K562 (cell line): ENCODE measurements at regions not wholly inside any gene's neighbourhood (a gene's known extent, or its start where the extent isn't known, plus 50 kb on each side); places are given as distances from the start of the nearest gene placed in this dataset.

ENCODE experiments used
- ATAC-seq: fragments of 200-7000 bp; cut with Tn5 transposase; 3 replicates; pipeline ENCODE4 v1.9.1; 2020; ENCODE audit warnings: moderate library complexity
- BruUV-seq: library from RNA; stranded (reverse); fragments of 400-500 nt; replicated peaks from 2 replicates; lab custom pipeline; 2021; lab: Mats Ljungman, UMichigan
- CTCF ChIA-PET: fragments of 300-600 bp; formaldehyde crosslinking; extraction: SDS; loops from one replicate; lab custom pipeline; 2021; ENCODE audit warnings: low intra/inter-chr PET ratio; lab: Yijun Ruan, JAX
- POLR2A ChIA-PET: fragments of 300-600, 350-650 bp; sonication (Branson Sonifier 250); formaldehyde crosslinking; extraction: SDS; loops from one replicate; lab custom pipeline; 2021; ENCODE audit warnings: antibody characterized with exemption, inconsistent platforms; lab: Yijun Ruan, JAX
- DNase-seq, 4 experiments: peaks; one replicate each; pipeline versions ENCODE4 v3.0.0 to v3.0.0-alpha.2; 2011 to 2018; ENCODE audit warnings: low spot score in 3 of 4, mixed read lengths in 3 of 4; ENCODE audit errors: extremely low read depth in 1 of 4
- FAIRE-seq: peaks from 2 replicates; lab custom pipeline; 2011; peaks lifted over from hg19 to GRCh38; lab: Jason Lieb, UNC
- H2AFZ ChIP-seq: 2 replicates; pipeline ENCODE4 v1.6.0; 2011; ENCODE audit warnings: low read depth, low read length, control low read depth, inconsistent platforms
- H3K27ac ChIP-seq: fragments of 200-600 bp; 3 replicates; pipeline ENCODE4 v1.8.0; 2011; ENCODE audit warnings: low read depth, mild to moderate bottlenecking, control low read depth, inconsistent platforms, low read length, moderate library complexity, mixed read lengths; ENCODE audit errors: extremely low read depth
- H3K27me3 ChIP-seq, 2 experiments: fragments of 300-600 bp in 1 of 2; 2 replicates in 1 of 2; 3 replicates in 1 of 2; pipeline versions ENCODE4 v1.6.0 to v1.8.0; 2011; ENCODE audit warnings: inconsistent platforms in 2 of 2, low read length in 2 of 2, mild to moderate bottlenecking in 1 of 2, mixed read lengths in 1 of 2, moderate library complexity in 1 of 2; ENCODE audit not compliant: control insufficient read depth in 2 of 2, insufficient read depth in 2 of 2
- H3K36me3 ChIP-seq: fragments of 300-600 bp; 3 replicates; pipeline ENCODE4 v1.8.0; 2011; ENCODE audit warnings: mild to moderate bottlenecking, low read length, inconsistent platforms; ENCODE audit not compliant: control insufficient read depth, insufficient read depth
- H3K4me1 ChIP-seq, 2 experiments: fragments of 200-600 bp in 1 of 2; replicated peaks in 1 of 2; 2 replicates in 1 of 2; 3 replicates in 1 of 2; pipeline versions ENCODE4 v1.5.1 to v1.8.0; 2011; ENCODE audit warnings: inconsistent platforms in 2 of 2, low read length in 2 of 2, mild to moderate bottlenecking in 1 of 2, mixed read lengths in 1 of 2, moderate library complexity in 1 of 2; ENCODE audit not compliant: control insufficient read depth in 2 of 2, insufficient read depth in 2 of 2
- H3K4me2 ChIP-seq: 2 replicates; pipeline ENCODE4 v1.6.1; 2011; ENCODE audit warnings: low read length, control low read depth, inconsistent platforms, mixed read lengths; ENCODE audit not compliant: insufficient read depth
- H3K4me3 ChIP-seq: fragments of 200-600 bp; sonication (generic), shearing (Covaris generic); 2 replicates; pipeline ENCODE4 v1.5.1; 2016; ENCODE audit warnings: control low read depth, inconsistent platforms
- H3K79me2 ChIP-seq: fragments of 200-600 bp; 3 replicates; pipeline ENCODE4 v1.8.0; 2011; ENCODE audit warnings: low read length, inconsistent platforms; ENCODE audit not compliant: control insufficient read depth, insufficient read depth
- H3K9ac ChIP-seq, 2 experiments: 2 replicates each; pipeline versions ENCODE4 v1.6.0 to v1.6.1; 2011; ENCODE audit warnings: low read depth in 2 of 2, low read length in 2 of 2, control low read depth in 1 of 2, inconsistent platforms in 1 of 2, mild to moderate bottlenecking in 1 of 2, mixed read lengths in 1 of 2; ENCODE audit not compliant: insufficient read depth in 1 of 2
- H3K9me1 ChIP-seq: one replicate; pipeline ENCODE4 v1.6.0; 2011; ENCODE audit warnings: inconsistent platforms, mild to moderate bottlenecking, low read length, moderate library complexity; ENCODE audit not compliant: control insufficient read depth, insufficient read depth
- H3K9me3 ChIP-seq: replicated peaks from 2 replicates; pipeline ENCODE4 v1.5.1; 2011; ENCODE audit warnings: low read depth, low read length, inconsistent platforms; ENCODE audit not compliant: control insufficient read depth, insufficient read depth
- H4K20me1 ChIP-seq: replicated peaks from 2 replicates; pipeline ENCODE4 v1.6.1; 2011; ENCODE audit warnings: low read length, inconsistent platforms, mixed read lengths; ENCODE audit not compliant: control insufficient read depth, insufficient read depth
- FOXJ2 ChIP-seq: fragments of 200-800 bp; sonication (Bioruptor generic); IDR thresholded peaks from 2 replicates; pipeline ENCODE4 v1.6.1; 2016; ENCODE audit warnings: missing genetic modification characterization, missing compliant biosample characterization
- HNRNPH1 ChIP-seq: fragments of 200-400 bp; formaldehyde crosslinking; optimal IDR thresholded peaks from 2 replicates; pipeline ENCODE3; 2017; ENCODE audit warnings: low read depth, mild to moderate bottlenecking, low read length, moderate library complexity
- IFI16 ChIP-seq: fragments of 250-450 bp; sonication (Bioruptor Pico); IDR thresholded peaks from 2 replicates; pipeline ENCODE4 v2.1.2; 2022; ENCODE audit warnings: mild to moderate bottlenecking, inconsistent platforms
- KDM4B ChIP-seq, 2 experiments: fragments of 450-650 bp in 1 of 2; sonication (generic) in 1 of 2; IDR thresholded peaks; 2 replicates each; pipeline ENCODE4 v1.6.1; 2016 to 2017; ENCODE audit warnings: borderline replicate concordance in 2 of 2, antibody characterized with exemption in 1 of 2, low read depth in 1 of 2, mild to moderate bottlenecking in 1 of 2
- PCBP2 ChIP-seq: fragments of 200-400 bp; formaldehyde crosslinking; IDR thresholded peaks from 2 replicates; pipeline ENCODE4 v1.6.1; 2018; ENCODE audit warnings: low read length, low read depth, mild to moderate bottlenecking, moderate library complexity; ENCODE audit not compliant: poor library complexity, severe bottlenecking
- PHB2 ChIP-seq: fragments of 450-650 bp; IDR thresholded peaks from 2 replicates; pipeline ENCODE4 v1.6.1; 2017; ENCODE audit warnings: low read depth
- PRPF4 ChIP-seq: fragments of 200-400 bp; formaldehyde crosslinking; IDR thresholded peaks from one replicate; pipeline ENCODE4 v1.6.1; 2017; ENCODE audit warnings: low read length, low read depth, mild to moderate bottlenecking; ENCODE audit not compliant: insufficient read depth, poor library complexity, severe bottlenecking
- RBM34 ChIP-seq: fragments of 200-400 bp; formaldehyde crosslinking; IDR thresholded peaks from 2 replicates; pipeline ENCODE4 v1.6.1; 2018; ENCODE audit warnings: low read length, borderline replicate concordance; ENCODE audit not compliant: insufficient read depth
- RFX5 ChIP-seq: IDR thresholded peaks from 2 replicates; pipeline ENCODE4 v1.6.1; 2011; ENCODE audit warnings: low read depth, mild to moderate bottlenecking, improper control_type of control experiment, low read length
- SMARCC2 ChIP-seq: fragments of 450-650 bp; IDR thresholded peaks from 2 replicates; pipeline ENCODE4 v1.6.1; 2017; ENCODE audit warnings: antibody characterized with exemption, moderate library complexity, mild to moderate bottlenecking, low read depth
- ZBTB8A ChIP-seq: fragments of 450-650 bp; IDR thresholded peaks from 2 replicates; pipeline ENCODE4 v1.6.1; 2018; ENCODE audit warnings: mild to moderate bottlenecking, moderate library complexity; ENCODE audit not compliant: partially characterized antibody
- ZC3H4 ChIP-seq: sonication (generic); formaldehyde crosslinking; IDR thresholded peaks from 2 replicates; pipeline ENCODE4 v1.9.0; 2021; ENCODE audit warnings: missing genetic modification reagents, borderline replicate concordance
- ZNF347 ChIP-seq: fragments of 450-650 bp; formaldehyde crosslinking; IDR thresholded peaks from 2 replicates; pipeline ENCODE4 v1.4.0; 2020; ENCODE audit warnings: low read depth, mild to moderate bottlenecking, moderate library complexity
- ZNF586 ChIP-seq: fragments of 450-650 bp; formaldehyde crosslinking; conservative IDR thresholded peaks from 2 replicates; pipeline ENCODE4 v1.4.0; 2020; ENCODE audit warnings: mild to moderate bottlenecking, moderate library complexity
- ZNF780A ChIP-seq: fragments of 250-450 bp; sonication (Bioruptor Pico); IDR thresholded peaks from 2 replicates; pipeline ENCODE4 v1.5.0; 2021; ENCODE audit warnings: mild to moderate bottlenecking
- WGBS: fragments of 100-300 bp; shearing (Covaris generic); methylation state at CpG from one replicate; pipeline ENCODE4 v1.1.6; 2016; ENCODE audit warnings: low coverage, mixed read lengths; ENCODE audit not compliant: insufficient coverage; ENCODE audit errors: missing lambda C conversion rate; 5-methylcytosine and 5-hydroxymethylcytosine counted together
- in situ Hi-C: fragments of 300-500 bp; cut with MboI; formaldehyde crosslinking; loops from 4 replicates; pipeline ENCODE4 v1.15.0; 2018; ENCODE audit warnings: inconsistent platforms, mixed read lengths
- intact Hi-C: fragments of 100-400 bp; cut with micrococcal nuclease; formaldehyde crosslinking; loops from 2 replicates; pipeline ENCODE4 v1.14.2; 2022
- TF ChIP-seq, protein P1 (sequence below): fragments of 250-450 bp; sonication (Bioruptor Pico); IDR thresholded peaks from 2 replicates; pipeline ENCODE4 v1.8.0; 2022; ENCODE audit warnings: moderate library complexity, mild to moderate bottlenecking, inconsistent platforms
- TF ChIP-seq, protein P2 (sequence below): sonication (generic); formaldehyde crosslinking; IDR thresholded peaks from 2 replicates; pipeline ENCODE4 v1.4.0; 2020; ENCODE audit warnings: mild to moderate bottlenecking, missing genetic modification reagents
- TF ChIP-seq, protein P3 (sequence below): IDR thresholded peaks from 3 replicates; pipeline ENCODE4 v1.6.1; 2011; ENCODE audit warnings: borderline replicate concordance, mild to moderate bottlenecking; ENCODE audit not compliant: insufficient read length, insufficient read depth

DNA sequence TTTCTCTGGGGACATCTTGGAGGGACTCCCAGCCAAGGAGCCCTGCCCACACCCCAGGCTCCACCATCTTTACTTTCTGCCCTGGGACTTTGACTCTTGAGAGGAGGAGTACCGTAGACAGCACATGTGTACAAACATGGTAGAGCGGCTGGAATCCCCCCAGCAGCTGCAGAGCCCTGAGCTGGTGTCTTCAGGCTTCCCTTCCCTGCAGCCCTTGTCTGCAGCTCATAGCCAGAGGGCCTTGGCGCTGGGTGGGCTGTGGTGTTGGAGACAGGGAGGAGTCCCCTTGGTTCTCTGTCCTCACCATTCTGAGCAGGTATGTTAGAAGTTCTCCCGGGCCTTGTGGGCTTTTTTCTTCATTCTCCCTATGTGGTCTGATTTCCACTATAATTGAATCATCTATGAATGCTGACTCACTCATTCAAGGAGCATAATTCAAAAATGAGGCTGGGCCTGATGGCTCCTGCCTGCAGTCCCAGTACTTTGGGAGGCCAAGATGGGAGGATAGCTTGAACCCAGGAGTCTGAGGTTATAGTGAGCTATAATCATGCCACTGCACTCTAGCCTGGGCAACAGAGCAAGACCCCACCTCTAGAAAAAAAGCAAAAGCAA is 97.8 kb upstream of the MEF2A start:
- ChIA-PET POLR2A (interaction anchor here (1.4 kb wide), 1 partner anchor 12 kb away, joined by 4 read pairs; no protein-coding TSS in a partner anchor), CTCF (no interaction called here)
- H3K4me2 ChIP-seq: no peak overlapping the region
- no peaks in the 10 kb centered on the region for H3K9me3 ChIP-seq
- H2AFZ ChIP-seq: no peak overlapping the region
- H3K9ac ChIP-seq: no peak overlapping the region
- peaks cover 0 to 4% of the 10 kb centered on the region in 2 experiments; a peak in 1 of 5 replicates for H3K27me3 ChIP-seq
- H3K79me2 ChIP-seq: no peaks in the 10 kb centered on the region
- TF ChIP-seq RFX5 (no peak), FOXJ2 (tag) (no peak), SMARCC2 (no peak), RBM34 (no peak), HNRNPH1 (no peak), PHB2 (no peak), KDM4B (IDR thresholded peaks at IDR 0.05; ENCODE audit: borderline replicate concordance in 2 of 2, low read depth in 1 of 2) (no peak), ZNF347 (CRISPR knock-in tag) (no peak), ZBTB8A (no peak), ZNF780A (CRISPR knock-in tag) (no peak), ZC3H4 (CRISPR knock-in tag) (no peak), PRPF4 (no peak), ZNF586 (no peak), PCBP2 (no peak), IFI16 (CRISPR knock-in tag) (no peak)
- TF ChIP-seq, protein P1, sequence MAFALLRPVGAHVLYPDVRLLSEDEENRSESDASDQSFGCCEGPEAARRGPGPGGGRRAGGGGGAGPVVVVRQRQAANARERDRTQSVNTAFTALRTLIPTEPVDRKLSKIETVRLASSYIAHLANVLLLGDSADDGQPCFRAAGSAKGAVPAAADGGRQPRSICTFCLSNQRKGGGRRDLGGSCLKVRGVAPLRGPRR (CRISPR knock-in tag): no peak
- TF ChIP-seq, protein P2, sequence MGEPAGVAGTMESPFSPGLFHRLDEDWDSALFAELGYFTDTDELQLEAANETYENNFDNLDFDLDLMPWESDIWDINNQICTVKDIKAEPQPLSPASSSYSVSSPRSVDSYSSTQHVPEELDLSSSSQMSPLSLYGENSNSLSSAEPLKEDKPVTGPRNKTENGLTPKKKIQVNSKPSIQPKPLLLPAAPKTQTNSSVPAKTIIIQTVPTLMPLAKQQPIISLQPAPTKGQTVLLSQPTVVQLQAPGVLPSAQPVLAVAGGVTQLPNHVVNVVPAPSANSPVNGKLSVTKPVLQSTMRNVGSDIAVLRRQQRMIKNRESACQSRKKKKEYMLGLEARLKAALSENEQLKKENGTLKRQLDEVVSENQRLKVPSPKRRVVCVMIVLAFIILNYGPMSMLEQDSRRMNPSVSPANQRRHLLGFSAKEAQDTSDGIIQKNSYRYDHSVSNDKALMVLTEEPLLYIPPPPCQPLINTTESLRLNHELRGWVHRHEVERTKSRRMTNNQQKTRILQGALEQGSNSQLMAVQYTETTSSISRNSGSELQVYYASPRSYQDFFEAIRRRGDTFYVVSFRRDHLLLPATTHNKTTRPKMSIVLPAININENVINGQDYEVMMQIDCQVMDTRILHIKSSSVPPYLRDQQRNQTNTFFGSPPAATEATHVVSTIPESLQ: no peak
- TF ChIP-seq, protein P3, sequence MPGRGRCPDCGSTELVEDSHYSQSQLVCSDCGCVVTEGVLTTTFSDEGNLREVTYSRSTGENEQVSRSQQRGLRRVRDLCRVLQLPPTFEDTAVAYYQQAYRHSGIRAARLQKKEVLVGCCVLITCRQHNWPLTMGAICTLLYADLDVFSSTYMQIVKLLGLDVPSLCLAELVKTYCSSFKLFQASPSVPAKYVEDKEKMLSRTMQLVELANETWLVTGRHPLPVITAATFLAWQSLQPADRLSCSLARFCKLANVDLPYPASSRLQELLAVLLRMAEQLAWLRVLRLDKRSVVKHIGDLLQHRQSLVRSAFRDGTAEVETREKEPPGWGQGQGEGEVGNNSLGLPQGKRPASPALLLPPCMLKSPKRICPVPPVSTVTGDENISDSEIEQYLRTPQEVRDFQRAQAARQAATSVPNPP: no peak
- H3K36me3 ChIP-seq: no peaks in the 10 kb centered on the region
- 0% methylated on average over 4 of the region's 4 CpGs for WGBS
- ATAC-seq (no peak), FAIRE-seq (no peak), DNase-seq (no peak)
- H4K20me1 ChIP-seq: no peaks in the 10 kb centered on the region
- H3K9me1 ChIP-seq: no peaks in the 10 kb centered on the region
- no peak overlapping the region for H3K4me3 ChIP-seq
- in situ Hi-C loops (no loop called here), intact Hi-C loops (no loop called here)
- H3K27ac ChIP-seq: no peak overlapping the region
- H3K4me1 ChIP-seq: no peaks in the 10 kb centered on the region
- BruUV-seq: no TSS peak
